HEK293T (cell line): ENCODE measurements at regions not wholly inside any gene's neighbourhood (a gene's known extent, or its start where the extent isn't known, plus 50 kb on each side); places are given as distances from the start of the nearest gene placed in this dataset.

Source experiments
- ARNT ChIP-seq: fragments of 450-650 bp; IDR thresholded peaks from 2 replicates; pipeline ENCODE4 v1.6.1; 2017; ENCODE audit warnings: mild to moderate bottlenecking
- ELF4 ChIP-seq: fragments of 450-650 bp; IDR thresholded peaks from 2 replicates; pipeline ENCODE4 v1.6.1; 2017; ENCODE audit warnings: antibody characterized with exemption
- FOXA1 ChIP-seq: fragments of 450-650 bp; IDR thresholded peaks from 2 replicates; pipeline ENCODE4 v1.6.1; 2016; ENCODE audit warnings: mild to moderate bottlenecking
- FOXM1 ChIP-seq: fragments of 450-650 bp; IDR thresholded peaks from 2 replicates; pipeline ENCODE4 v1.6.1; 2017; ENCODE audit warnings: mild to moderate bottlenecking, borderline replicate concordance
- NFRKB ChIP-seq: fragments of 450-650 bp; IDR thresholded peaks from 2 replicates; pipeline ENCODE4 v1.6.1; 2016; ENCODE audit warnings: mild to moderate bottlenecking, moderate library complexity
- SP1 ChIP-seq: fragments of 450-650 bp; IDR thresholded peaks from 2 replicates; pipeline ENCODE4 v1.6.1; 2017
- SUZ12 ChIP-seq: fragments of 450-650 bp; IDR thresholded peaks from 2 replicates; pipeline ENCODE4 v1.6.1; 2016; ENCODE audit warnings: mild to moderate bottlenecking

DNA sequence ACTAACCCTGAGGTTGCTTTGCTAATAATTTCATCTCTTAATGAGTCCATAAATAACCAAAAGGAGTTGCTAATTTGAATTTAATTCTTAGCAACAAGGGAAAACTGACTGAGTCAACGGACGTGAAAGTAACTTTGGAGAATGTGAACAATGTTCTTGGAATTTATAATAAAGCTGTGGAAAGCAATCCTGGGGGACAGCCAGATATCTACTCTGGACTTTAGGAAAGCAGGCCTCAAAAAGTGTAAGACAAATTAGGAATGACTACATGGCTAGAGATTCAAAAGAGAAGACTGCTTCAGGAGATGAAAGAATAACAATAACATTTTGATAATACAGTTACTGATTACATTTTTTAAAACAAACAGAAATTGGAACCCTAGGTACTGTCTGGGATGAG is 318.4 kb upstream of the COL8A1 start:
- no peak for TF ChIP-seq ELF4
- TF ChIP-seq SUZ12: no peak
- no peak for TF ChIP-seq SP1
- TF ChIP-seq FOXM1: no peak
- no peak for TF ChIP-seq ARNT
- no peak for TF ChIP-seq NFRKB
- TF ChIP-seq FOXA1: no peak
